Ishikawa (cell line): ENCODE measurements at regions not wholly inside any gene's neighbourhood (a gene's known extent, or its start where the extent isn't known, plus 50 kb on each side); places are given as distances from the start of the nearest gene placed in this dataset.

ENCODE experiments used
- CEBPB ChIP-seq: IDR thresholded peaks from 2 replicates; pipeline ENCODE4 v1.6.1; 2012
- NFIC ChIP-seq: IDR thresholded peaks from 2 replicates; pipeline ENCODE4 v1.6.1; 2012
- REST ChIP-seq: IDR thresholded peaks from 2 replicates; pipeline ENCODE4 v1.6.1; 2012; ENCODE audit warnings: low read depth, mild to moderate bottlenecking

DNA sequence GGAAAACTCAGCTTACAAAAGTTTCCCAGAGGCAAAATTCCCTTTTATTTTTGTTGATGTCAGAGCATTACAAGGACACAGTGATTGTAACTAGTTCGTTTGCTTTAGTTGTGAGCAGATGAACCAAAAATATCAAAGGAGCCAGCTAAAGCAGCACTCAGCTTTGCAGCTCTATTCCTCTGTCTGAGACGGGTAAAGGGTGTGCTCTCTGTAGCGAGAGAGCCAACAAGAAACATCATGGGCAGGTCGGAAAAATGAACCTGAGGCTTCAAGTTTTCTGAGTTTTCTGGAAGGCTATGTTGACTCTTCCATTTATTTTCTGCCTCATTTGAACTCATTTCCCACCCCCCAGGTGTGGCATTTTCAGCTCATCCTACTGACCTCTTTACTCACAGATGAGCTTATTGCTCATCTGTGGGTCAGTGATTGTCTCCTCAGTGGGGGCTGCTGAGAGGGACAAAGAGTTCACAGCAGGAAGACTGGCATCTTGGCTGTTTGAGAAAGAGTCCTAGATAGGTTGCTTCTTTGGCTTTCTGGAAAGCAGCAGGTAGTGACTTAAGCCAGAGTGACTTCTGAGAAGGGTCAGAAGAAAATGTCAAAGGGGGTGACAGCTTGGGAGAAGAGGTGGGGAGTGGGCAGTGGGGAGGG, 66.6 kb upstream of the EPC2 start:
- no peak for TF ChIP-seq REST
- no peak for TF ChIP-seq NFIC
- no peak for TF ChIP-seq CEBPB
